ENCODE measurements at regions not wholly inside any gene's neighbourhood (a gene's known extent, or its start where the extent isn't known, plus 50 kb on each side); places are given as distances from the start of the nearest gene placed in this dataset.

DNA sequence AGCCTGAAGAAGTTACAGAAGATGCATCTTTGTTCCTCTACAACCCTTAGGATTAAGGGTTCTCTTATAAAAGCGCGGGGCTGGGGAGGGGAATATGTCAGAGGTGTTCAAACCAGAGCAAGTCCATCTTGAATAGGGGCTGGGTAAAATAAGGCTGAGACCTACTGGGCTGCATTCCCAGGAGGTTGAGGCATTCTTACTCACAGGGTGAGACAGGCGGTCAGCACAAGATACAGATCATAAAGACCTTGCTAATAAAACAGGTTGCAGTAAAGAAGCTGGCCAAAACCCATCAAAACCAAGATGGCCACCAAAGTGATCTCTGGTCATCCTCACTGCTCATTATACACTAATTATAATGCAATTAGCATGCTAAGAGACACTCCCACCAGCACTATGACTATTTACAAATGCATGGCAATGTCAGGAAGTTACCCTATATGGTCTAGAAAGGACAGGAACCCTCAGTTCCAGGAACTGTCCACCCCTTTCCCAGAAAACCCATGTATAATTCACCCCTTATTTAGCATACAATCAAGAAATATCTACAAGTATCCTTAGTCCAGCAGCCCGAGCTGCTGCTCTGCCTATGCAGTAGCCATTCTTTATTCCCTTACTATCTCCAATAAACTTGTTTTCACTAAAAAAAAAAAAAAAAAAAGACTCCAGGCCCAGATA is 108.1 kb upstream of the FOXN3 start:
- Histone ChIP-seq H3K4me3 (no peak overlapping the region), H3K4me1 (no peaks in the 10 kb centered on the region), H3K36me3 (no peaks in the 10 kb centered on the region), H3K9me3 (no peaks in the 10 kb centered on the region), H3K27me3 (no peaks in the 10 kb centered on the region), H3K27ac (no peak overlapping the region)
- TF ChIP-seq, protein P1, sequence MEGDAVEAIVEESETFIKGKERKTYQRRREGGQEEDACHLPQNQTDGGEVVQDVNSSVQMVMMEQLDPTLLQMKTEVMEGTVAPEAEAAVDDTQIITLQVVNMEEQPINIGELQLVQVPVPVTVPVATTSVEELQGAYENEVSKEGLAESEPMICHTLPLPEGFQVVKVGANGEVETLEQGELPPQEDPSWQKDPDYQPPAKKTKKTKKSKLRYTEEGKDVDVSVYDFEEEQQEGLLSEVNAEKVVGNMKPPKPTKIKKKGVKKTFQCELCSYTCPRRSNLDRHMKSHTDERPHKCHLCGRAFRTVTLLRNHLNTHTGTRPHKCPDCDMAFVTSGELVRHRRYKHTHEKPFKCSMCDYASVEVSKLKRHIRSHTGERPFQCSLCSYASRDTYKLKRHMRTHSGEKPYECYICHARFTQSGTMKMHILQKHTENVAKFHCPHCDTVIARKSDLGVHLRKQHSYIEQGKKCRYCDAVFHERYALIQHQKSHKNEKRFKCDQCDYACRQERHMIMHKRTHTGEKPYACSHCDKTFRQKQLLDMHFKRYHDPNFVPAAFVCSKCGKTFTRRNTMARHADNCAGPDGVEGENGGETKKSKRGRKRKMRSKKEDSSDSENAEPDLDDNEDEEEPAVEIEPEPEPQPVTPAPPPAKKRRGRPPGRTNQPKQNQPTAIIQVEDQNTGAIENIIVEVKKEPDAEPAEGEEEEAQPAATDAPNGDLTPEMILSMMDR (IDR thresholded peaks at IDR 0.05), result no peak
- TF ChIP-seq POLR2A (IDR thresholded peaks at IDR 0.05) (no peak), POLR2AphosphoS5 (IDR thresholded peaks at IDR 0.05) (no peak), EP300 (IDR thresholded peaks at IDR 0.05) (no peak)
- DNase-seq (ENCODE audit: low spot score in 2 of 2), result no peak
- 90% methylated on average over 4 of the region's 4 CpGs for WGBS

GRCh38 chr14:89524412-89524811 is 107.4 kb upstream of the FOXN3 start:
- Histone ChIP-seq H3K27ac (no peak overlapping the region), H3K36me3 (no peaks in the 10 kb centered on the region), H3K4me3 (no peak overlapping the region), H3K9me3 (no peaks in the 10 kb centered on the region), H3K27me3 (no peaks in the 10 kb centered on the region), H3K4me1 (no peaks in the 10 kb centered on the region)
- TF ChIP-seq POLR2AphosphoS5 (IDR thresholded peaks at IDR 0.05) (no peak), EP300 (IDR thresholded peaks at IDR 0.05) (no peak), POLR2A (IDR thresholded peaks at IDR 0.05) (no peak)
- TF ChIP-seq, protein P1 (IDR thresholded peaks at IDR 0.05), result no peak
- no peak for DNase-seq (ENCODE audit: low spot score in 2 of 2)

DNA sequence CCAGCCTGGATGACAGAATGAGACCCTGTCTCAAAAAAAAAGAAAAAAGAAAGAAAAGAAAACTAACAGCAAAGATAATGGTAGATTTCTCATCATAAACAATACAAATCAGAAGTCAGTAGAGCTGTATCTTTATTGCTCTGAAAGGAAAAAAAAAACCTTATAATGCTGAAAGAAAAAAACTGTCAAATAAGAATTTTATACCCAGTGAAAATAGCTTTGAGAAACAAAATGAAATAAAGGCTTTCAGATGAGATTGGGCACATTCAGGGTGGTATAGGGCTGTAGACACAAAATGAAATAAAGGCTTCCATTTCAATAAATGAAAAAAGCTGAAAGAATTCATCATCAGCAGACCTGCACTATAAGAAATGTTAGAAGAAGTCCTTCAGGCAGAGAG is 105.0 kb upstream of the FOXN3 start:
- no peak overlapping the region for H3K4me3 ChIP-seq
- H3K9me3 ChIP-seq, result no peaks in the 10 kb centered on the region
- TF ChIP-seq POLR2A (IDR thresholded peaks at IDR 0.05), result no peak
- TF ChIP-seq, protein P1 (IDR thresholded peaks at IDR 0.05), result no peak
- no peak for TF ChIP-seq POLR2AphosphoS5 (IDR thresholded peaks at IDR 0.05)
- no peak for TF ChIP-seq EP300 (IDR thresholded peaks at IDR 0.05)
- H3K27ac ChIP-seq, result no peak overlapping the region
- H3K4me1 ChIP-seq, result no peaks in the 10 kb centered on the region
- H3K36me3 ChIP-seq, result no peaks in the 10 kb centered on the region
- no peak for DNase-seq (ENCODE audit: low spot score in 2 of 2)
- H3K27me3 ChIP-seq, result no peaks in the 10 kb centered on the region

- no peak overlapping the region for H3K4me3 ChIP-seq
- WGBS, result 91% methylated on average over 10 of the region's 10 CpGs
- TF ChIP-seq POLR2AphosphoS5 (IDR thresholded peaks at IDR 0.05) (no peak), POLR2A (IDR thresholded peaks at IDR 0.05) (no peak), EP300 (IDR thresholded peaks at IDR 0.05) (no peak)
- TF ChIP-seq, protein P1 (IDR thresholded peaks at IDR 0.05), result no peak
Measured at GRCh38 chr14:89519040-89519439, 102.0 kb upstream of the FOXN3 start.

DNA sequence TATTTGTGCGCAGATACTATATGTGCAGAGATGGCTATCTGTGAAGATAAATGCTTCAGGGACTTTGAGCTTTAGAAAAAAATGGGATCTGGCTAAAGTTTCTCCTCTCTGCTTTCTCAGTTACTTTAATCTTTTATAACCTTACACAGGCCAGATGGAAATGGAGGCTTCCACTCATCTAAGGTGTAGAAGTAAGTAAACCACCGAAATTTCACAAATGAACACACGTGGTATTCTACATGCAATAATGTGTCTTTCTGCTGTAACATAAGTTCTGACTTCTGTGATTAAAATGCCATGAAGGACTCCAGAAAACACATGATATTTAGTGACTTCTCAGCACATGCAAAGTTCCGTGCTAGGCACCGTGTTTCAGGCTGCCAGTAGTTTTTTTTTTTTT is 99.1 kb upstream of the FOXN3 start:
- TF ChIP-seq, protein P1 (IDR thresholded peaks at IDR 0.05), result no peak
- no peak for TF ChIP-seq POLR2AphosphoS5 (IDR thresholded peaks at IDR 0.05)
- no peak for TF ChIP-seq POLR2A (IDR thresholded peaks at IDR 0.05)
- no peak for TF ChIP-seq EP300 (IDR thresholded peaks at IDR 0.05)
- no peak for DNase-seq (ENCODE audit: low spot score in 2 of 2)
- Histone ChIP-seq H3K27me3 (no peaks in the 10 kb centered on the region), H3K9me3 (no peaks in the 10 kb centered on the region), H3K27ac (no peak overlapping the region), H3K36me3 (no peaks in the 10 kb centered on the region), H3K4me1 (no peaks in the 10 kb centered on the region), H3K4me3 (no peak overlapping the region)
- 92% methylated on average over 5 of the region's 5 CpGs for WGBS

More at GRCh38 chr14:89519040-89519439, 102.0 kb upstream of the FOXN3 start:
- H3K4me1 ChIP-seq, result no peaks in the 10 kb centered on the region
- no peaks in the 10 kb centered on the region for H3K36me3 ChIP-seq
- no peaks in the 10 kb centered on the region for H3K9me3 ChIP-seq
- H3K27me3 ChIP-seq, result no peaks in the 10 kb centered on the region
- no peak overlapping the region for H3K27ac ChIP-seq
- no peak for DNase-seq (ENCODE audit: low spot score in 2 of 2)

Data from suprapubic skin (tissue), 4 donors.